SW 1271 (cell line): ENCODE measurements at regions not wholly inside any gene's neighbourhood (a gene's known extent, or its start where the extent isn't known, plus 50 kb on each side); places are given as distances from the start of the nearest gene placed in this dataset.
"Not testable (repeated sequence)": the region's sequence is repeated elsewhere in the genome, so short reads cannot be mapped to it uniquely, and the experiment has no call there.

Experiments
- DNase-seq, 2 experiments: peaks; one replicate each; lab custom pipeline; 2025; lab: John Stamatoyannopoulos, UW

GRCh38 chr10:57336865-57337264, 930.8 kb downstream of the IPMK start:
- no peak for DNase-seq

GRCh38 chr10:57336341-57336740, 931.4 kb downstream of the IPMK start:
- no peak for DNase-seq

- no peak for DNase-seq
Measured at GRCh38 chr10:57334523-57334922, 933.2 kb downstream of the IPMK start.

GRCh38 chr10:57333880-57334279, 933.8 kb downstream of the IPMK start:
- DNase-seq = no peak

- not testable (repeated sequence) for DNase-seq
Measured at GRCh38 chr10:57321400-57321854, 946.3 kb downstream of the IPMK start.

- DNase-seq = no peak
Measured at GRCh38 chr10:57320416-57320815, 947.3 kb downstream of the IPMK start.

- no peak for DNase-seq
Measured at GRCh38 chr10:57314046-57314445, 953.0 kb upstream of the ZWINT start.

GRCh38 chr10:57303566-57303965, 942.5 kb upstream of the ZWINT start:
- DNase-seq = no peak

- DNase-seq = no peak
Measured at GRCh38 chr10:57300718-57301117, 939.7 kb upstream of the ZWINT start.

- DNase-seq = no peak
Measured at GRCh38 chr10:57294698-57295097, 933.6 kb upstream of the ZWINT start.

GRCh38 chr10:57288754-57289153, 927.7 kb upstream of the ZWINT start:
- no peak for DNase-seq

GRCh38 chr10:57262892-57263291, 901.8 kb upstream of the ZWINT start:
- no peak for DNase-seq

- peak in 1 of 2 experiments; percentile 1 for DNase-seq
Measured at GRCh38 chr10:57260175-57260574, 899.1 kb upstream of the ZWINT start.

GRCh38 chr10:57249615-57250281, 888.7 kb upstream of the ZWINT start:
- no peak for DNase-seq

- DNase-seq = no peak
Measured at GRCh38 chr10:57247271-57247670, 886.2 kb upstream of the ZWINT start.

- no peak for DNase-seq
Measured at GRCh38 chr10:57225920-57226319, 864.9 kb upstream of the ZWINT start.

GRCh38 chr10:57224811-57225210, 863.8 kb upstream of the ZWINT start:
- DNase-seq = no peak

GRCh38 chr10:57222603-57223002, 861.5 kb upstream of the ZWINT start:
- DNase-seq = no peak

- no peak for DNase-seq
Measured at GRCh38 chr10:57222129-57222528, 861.1 kb upstream of the ZWINT start.

GRCh38 chr10:57221674-57222073, 860.6 kb upstream of the ZWINT start:
- no peak for DNase-seq

GRCh38 chr10:57218382-57218781, 857.3 kb upstream of the ZWINT start:
- DNase-seq = no peak

- no peak for DNase-seq
Measured at GRCh38 chr10:57202356-57202755, 841.3 kb upstream of the ZWINT start.

- no peak for DNase-seq
Measured at GRCh38 chr10:57188846-57189245, 827.8 kb upstream of the ZWINT start.

- DNase-seq = no peak
Measured at GRCh38 chr10:57186201-57186600, 825.1 kb upstream of the ZWINT start.
